ENCODE measurements at regions not wholly inside any gene's neighbourhood (a gene's known extent, or its start where the extent isn't known, plus 50 kb on each side); places are given as distances from the start of the nearest gene placed in this dataset.
A peak's percentile ranks its signal among the peaks of the same experiment; 100 is the strongest.

GRCh38 chr2:100222844-100223243 is 80.5 kb upstream of the AFF3 start:
- no peak overlapping the region for H3K27ac Mint-ChIP-seq

GRCh38 chr2:100218552-100218951 is 76.2 kb upstream of the AFF3 start:
- H3K9me3 Mint-ChIP-seq, result peaks cover 0 to 8% of the 10 kb centered on the region in 2 donors
- peaks cover 10 to 13% of the 10 kb centered on the region in 2 donors for H3K27me3 Mint-ChIP-seq
- peaks cover 0 to 17% of the 10 kb centered on the region in 2 donors for H3K4me1 Mint-ChIP-seq (ENCODE audit: low read depth in 2 of 2)
- peak; percentile 93 for ATAC-seq (replicated peaks)
- H3K27ac Mint-ChIP-seq, result peak overlapping the region in 1 of 2 donors; percentile 88
- DNase-seq, result peak in 2 of 3 experiments; percentile 10 to 11
- H3K36me3 Mint-ChIP-seq (ENCODE audit: insufficient read depth), result no peaks in the 10 kb centered on the region
- H3K4me3 Mint-ChIP-seq, result peak overlapping the region in 1 of 2 donors; percentile 41

More at GRCh38 chr2:100222844-100223243, 80.5 kb upstream of the AFF3 start:
- peaks cover 23 to 29% of the 10 kb centered on the region in 2 donors for H3K27me3 Mint-ChIP-seq
- DNase-seq (no peak), ATAC-seq (replicated peaks) (no peak)
- H3K9me3 Mint-ChIP-seq, result peaks cover 5 to 20% of the 10 kb centered on the region in 2 donors
- H3K4me1 Mint-ChIP-seq (ENCODE audit: low read depth in 2 of 2), result peaks cover 0 to 12% of the 10 kb centered on the region in 2 donors
- no peaks in the 10 kb centered on the region for H3K36me3 Mint-ChIP-seq (ENCODE audit: insufficient read depth)
- H3K4me3 Mint-ChIP-seq, result no peak overlapping the region

GRCh38 chr2:100217323-100217722 is 74.9 kb upstream of the AFF3 start:
- Mint-ChIP-seq H3K36me3 (ENCODE audit: insufficient read depth) (no peaks in the 10 kb centered on the region), H3K4me3 (no peak overlapping the region), H3K9me3 (peaks cover 0 to 7% of the 10 kb centered on the region in 2 donors), H3K4me1 (ENCODE audit: low read depth in 2 of 2) (peaks cover 0 to 13% of the 10 kb centered on the region in 2 donors), H3K27ac (peak overlapping the region in 1 of 2 donors; percentile 88), H3K27me3 (peaks cover 0 to 6% of the 10 kb centered on the region in 2 donors)
- no peak for DNase-seq
- ATAC-seq (replicated peaks), result no peak

GRCh38 chr2:100216015-100216414 is 73.6 kb upstream of the AFF3 start:
- ATAC-seq (replicated peaks), result no peak
- Mint-ChIP-seq H3K27me3 (peaks cover 0 to 6% of the 10 kb centered on the region in 2 donors), H3K4me1 (ENCODE audit: low read depth in 2 of 2) (peaks cover 0 to 11% of the 10 kb centered on the region in 2 donors), H3K27ac (no peak overlapping the region), H3K9me3 (no peaks in the 10 kb centered on the region), H3K4me3 (no peak overlapping the region), H3K36me3 (ENCODE audit: insufficient read depth) (no peaks in the 10 kb centered on the region)
- no peak for DNase-seq

- ATAC-seq (replicated peaks) (no peak), DNase-seq (no peak)
- H3K27me3 Mint-ChIP-seq, result peaks cover 0 to 6% of the 10 kb centered on the region in 2 donors
- H3K9me3 Mint-ChIP-seq, result no peaks in the 10 kb centered on the region
- H3K4me3 Mint-ChIP-seq, result no peak overlapping the region
- H3K36me3 Mint-ChIP-seq (ENCODE audit: insufficient read depth), result no peaks in the 10 kb centered on the region
- no peak overlapping the region for H3K27ac Mint-ChIP-seq
- peaks cover 0 to 11% of the 10 kb centered on the region in 2 donors for H3K4me1 Mint-ChIP-seq (ENCODE audit: low read depth in 2 of 2)
These were observed 73.0 kb upstream of the AFF3 start for GRCh38 chr2:100215371-100215770.

GRCh38 chr2:100214265-100214971 is 72.0 kb upstream of the AFF3 start:
- H3K27me3 Mint-ChIP-seq, result peaks cover 0 to 6% of the 10 kb centered on the region in 2 donors
- H3K4me3 Mint-ChIP-seq, result no peak overlapping the region
- DNase-seq (no peak), ATAC-seq (replicated peaks) (no peak)
- no peaks in the 10 kb centered on the region for H3K36me3 Mint-ChIP-seq (ENCODE audit: insufficient read depth)
- no peak overlapping the region for H3K27ac Mint-ChIP-seq
- peaks cover 0 to 11% of the 10 kb centered on the region in 2 donors for H3K4me1 Mint-ChIP-seq (ENCODE audit: low read depth in 2 of 2)
- no peaks in the 10 kb centered on the region for H3K9me3 Mint-ChIP-seq

GRCh38 chr2:100213595-100213994 is 71.2 kb upstream of the AFF3 start:
- no peak overlapping the region for H3K4me3 Mint-ChIP-seq
- peaks cover 0 to 11% of the 10 kb centered on the region in 2 donors for H3K4me1 Mint-ChIP-seq (ENCODE audit: low read depth in 2 of 2)
- peaks cover 0 to 2% of the 10 kb centered on the region in 2 donors for H3K27me3 Mint-ChIP-seq
- no peaks in the 10 kb centered on the region for H3K36me3 Mint-ChIP-seq (ENCODE audit: insufficient read depth)
- no peaks in the 10 kb centered on the region for H3K9me3 Mint-ChIP-seq
- no peak overlapping the region for H3K27ac Mint-ChIP-seq
- no peak for ATAC-seq (replicated peaks)
- DNase-seq, result no peak

GRCh38 chr2:100212850-100213249 is 70.5 kb upstream of the AFF3 start:
- H3K27me3 Mint-ChIP-seq, result no peaks in the 10 kb centered on the region
- H3K27ac Mint-ChIP-seq, result no peak overlapping the region
- no peak for ATAC-seq (replicated peaks)
- peaks cover 0 to 5% of the 10 kb centered on the region in 2 donors for H3K4me1 Mint-ChIP-seq (ENCODE audit: low read depth in 2 of 2)
- no peak for DNase-seq
- H3K9me3 Mint-ChIP-seq, result no peaks in the 10 kb centered on the region
- H3K4me3 Mint-ChIP-seq, result no peak overlapping the region
- H3K36me3 Mint-ChIP-seq (ENCODE audit: insufficient read depth), result no peaks in the 10 kb centered on the region

- H3K36me3 Mint-ChIP-seq (ENCODE audit: insufficient read depth), result no peaks in the 10 kb centered on the region
These were observed 69.1 kb upstream of the AFF3 start for GRCh38 chr2:100211521-100211920.

GRCh38 chr2:100208141-100208770 is 65.9 kb upstream of the AFF3 start:
- Mint-ChIP-seq H3K27me3 (peaks cover 0 to 8% of the 10 kb centered on the region in 2 donors), H3K4me3 (no peak overlapping the region), H3K27ac (no peak overlapping the region), H3K4me1 (ENCODE audit: low read depth in 2 of 2) (peaks cover 0 to 2% of the 10 kb centered on the region in 2 donors), H3K9me3 (no peaks in the 10 kb centered on the region), H3K36me3 (ENCODE audit: insufficient read depth) (no peaks in the 10 kb centered on the region)
- ATAC-seq (replicated peaks), result no peak
- no peak for DNase-seq

More at GRCh38 chr2:100211521-100211920, 69.1 kb upstream of the AFF3 start:
- Mint-ChIP-seq H3K27ac (no peak overlapping the region), H3K4me3 (no peak overlapping the region), H3K9me3 (no peaks in the 10 kb centered on the region), H3K4me1 (ENCODE audit: low read depth in 2 of 2) (peaks cover 0 to 2% of the 10 kb centered on the region in 2 donors), H3K27me3 (no peaks in the 10 kb centered on the region)
- ATAC-seq (replicated peaks) (peak; percentile 31), DNase-seq (no peak)

- H3K9me3 Mint-ChIP-seq, result no peaks in the 10 kb centered on the region
- peaks cover 0 to 2% of the 10 kb centered on the region in 2 donors for H3K4me1 Mint-ChIP-seq (ENCODE audit: low read depth in 2 of 2)
- no peak overlapping the region for H3K27ac Mint-ChIP-seq
- no peak overlapping the region for H3K4me3 Mint-ChIP-seq
- H3K36me3 Mint-ChIP-seq (ENCODE audit: insufficient read depth), result no peaks in the 10 kb centered on the region
- ATAC-seq (replicated peaks) (no peak), DNase-seq (no peak)
- H3K27me3 Mint-ChIP-seq, result peaks cover 0 to 8% of the 10 kb centered on the region in 2 donors
These were observed 65.1 kb upstream of the AFF3 start for GRCh38 chr2:100207411-100207885.

- DNase-seq (no peak), ATAC-seq (replicated peaks) (no peak)
- H3K27me3 Mint-ChIP-seq, result peaks cover 0 to 8% of the 10 kb centered on the region in 2 donors
- no peak overlapping the region for H3K27ac Mint-ChIP-seq
- H3K4me3 Mint-ChIP-seq, result no peak overlapping the region
- peaks cover 0 to 2% of the 10 kb centered on the region in 2 donors for H3K4me1 Mint-ChIP-seq (ENCODE audit: low read depth in 2 of 2)
- H3K9me3 Mint-ChIP-seq, result no peaks in the 10 kb centered on the region
- H3K36me3 Mint-ChIP-seq (ENCODE audit: insufficient read depth), result no peaks in the 10 kb centered on the region
These were observed 64.4 kb upstream of the AFF3 start for GRCh38 chr2:100206731-100207255.

- ATAC-seq (replicated peaks) (no peak), DNase-seq (no peak)
- H3K27ac Mint-ChIP-seq, result no peak overlapping the region
- H3K4me3 Mint-ChIP-seq, result no peak overlapping the region
- H3K27me3 Mint-ChIP-seq, result peaks cover 0 to 8% of the 10 kb centered on the region in 2 donors
- no peaks in the 10 kb centered on the region for H3K9me3 Mint-ChIP-seq
- no peaks in the 10 kb centered on the region for H3K36me3 Mint-ChIP-seq (ENCODE audit: insufficient read depth)
- H3K4me1 Mint-ChIP-seq (ENCODE audit: low read depth in 2 of 2), result peaks cover 0 to 2% of the 10 kb centered on the region in 2 donors
These were observed 62.8 kb upstream of the AFF3 start for GRCh38 chr2:100205174-100205573.
